AG20443 (cell line): ENCODE measurements at regions not wholly inside any gene's neighbourhood (a gene's known extent, or its start where the extent isn't known, plus 50 kb on each side); places are given as distances from the start of the nearest gene placed in this dataset.
A peak's percentile ranks its signal among the peaks of the same experiment; 100 is the strongest.
"Not testable (repeated sequence)": the region's sequence is repeated elsewhere in the genome, so short reads cannot be mapped to it uniquely, and the experiment has no call there.

Experiments
- DNase-seq: peaks from one replicate; pipeline ENCODE4 v3.0.0; 2012; ENCODE audit warnings: low spot score, mixed read lengths

DNA sequence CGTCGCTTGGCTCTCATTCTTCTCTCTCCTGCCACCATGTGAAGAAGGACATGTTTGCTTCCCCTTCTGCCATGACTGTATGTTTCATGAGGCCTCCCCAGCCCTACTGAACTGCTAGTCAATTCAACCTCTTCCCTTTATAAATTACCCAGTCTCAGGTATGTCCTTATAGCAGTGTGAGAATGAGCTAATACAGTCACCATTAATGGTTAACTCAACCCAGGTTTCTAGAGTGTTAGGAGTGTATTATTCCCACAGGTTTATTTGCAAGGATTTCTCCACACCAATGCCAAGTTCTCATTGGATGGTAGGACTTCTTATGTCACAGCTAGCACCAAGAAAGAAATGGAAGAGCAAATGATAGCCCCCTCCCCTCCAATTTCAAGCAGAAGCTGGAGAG is 71.9 kb downstream of the DYNAP start:
- DNase-seq: no peak

DNA sequence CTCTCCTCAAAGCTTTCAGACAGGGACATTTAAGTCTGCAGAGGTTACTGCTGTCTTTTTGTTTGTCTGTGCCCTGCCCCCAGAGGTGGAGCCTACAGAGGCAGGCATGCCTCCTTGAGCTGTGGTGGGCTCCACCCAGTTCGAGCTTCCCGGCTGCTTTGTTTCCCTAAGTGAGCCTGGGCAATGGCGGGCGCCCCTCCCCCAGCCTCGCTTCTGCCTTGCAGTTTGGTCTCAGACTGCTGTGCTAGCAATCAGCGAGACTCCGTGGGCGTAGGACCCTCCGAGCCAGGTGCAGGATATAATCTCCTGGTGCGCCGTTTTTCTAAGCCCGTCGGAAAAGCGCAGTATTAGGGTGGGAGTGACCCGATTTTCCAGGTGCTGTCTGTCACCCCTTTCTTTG is 78.7 kb downstream of the DYNAP start:
- not testable (repeated sequence) for DNase-seq

- DNase-seq: peak; percentile 23
These were observed 80.3 kb downstream of the DYNAP start for GRCh38 chr18:54671291-54671881.

DNA sequence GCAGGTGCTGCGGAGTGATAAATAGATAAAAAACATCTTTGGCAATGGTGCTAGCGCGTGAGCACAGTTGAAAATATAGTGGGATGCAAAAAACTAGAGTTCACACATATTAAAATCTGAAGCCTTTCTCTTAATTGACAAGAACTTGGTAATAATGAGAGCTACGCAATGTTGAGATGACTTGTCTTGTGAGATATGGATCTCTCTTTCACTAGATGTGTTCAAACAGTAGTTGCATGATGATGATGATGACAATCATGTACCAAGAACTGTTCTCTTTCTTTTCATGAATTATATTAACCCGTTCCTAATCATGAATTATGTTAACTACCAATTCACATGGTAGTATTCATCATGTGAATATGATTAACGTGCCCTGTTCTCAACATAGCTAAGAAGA is 81.1 kb downstream of the DYNAP start:
- no peak for DNase-seq

DNA sequence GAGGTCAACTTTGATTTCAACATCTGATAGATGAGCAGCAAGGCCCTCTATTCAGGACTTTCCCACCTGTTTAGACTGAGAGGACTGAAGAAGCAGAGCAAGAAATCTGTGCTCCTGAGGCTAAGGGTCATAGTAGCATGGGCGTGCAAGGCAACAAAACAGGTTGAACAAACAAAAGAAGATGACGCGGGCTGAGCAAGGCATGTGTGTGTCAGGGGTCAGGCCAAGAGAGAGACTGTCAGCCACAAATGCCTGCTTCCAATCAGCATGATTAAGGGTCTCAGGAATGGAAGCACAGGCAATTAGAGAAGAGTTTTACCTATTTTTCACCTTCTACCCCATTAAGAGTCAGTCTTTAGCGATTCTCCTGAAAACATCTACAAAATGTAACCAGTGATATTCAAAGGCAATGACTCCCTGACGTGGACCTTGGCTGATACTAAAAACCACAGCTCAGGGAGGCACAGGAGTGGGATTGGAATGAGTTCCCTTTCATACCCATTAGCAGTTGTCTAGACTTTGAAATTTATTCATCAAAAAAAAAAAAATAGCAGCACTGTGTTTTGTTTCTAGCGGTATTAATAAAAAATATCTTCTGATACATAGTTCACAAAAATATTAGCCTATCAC is 81.9 kb downstream of the DYNAP start:
- no peak for DNase-seq

DNA sequence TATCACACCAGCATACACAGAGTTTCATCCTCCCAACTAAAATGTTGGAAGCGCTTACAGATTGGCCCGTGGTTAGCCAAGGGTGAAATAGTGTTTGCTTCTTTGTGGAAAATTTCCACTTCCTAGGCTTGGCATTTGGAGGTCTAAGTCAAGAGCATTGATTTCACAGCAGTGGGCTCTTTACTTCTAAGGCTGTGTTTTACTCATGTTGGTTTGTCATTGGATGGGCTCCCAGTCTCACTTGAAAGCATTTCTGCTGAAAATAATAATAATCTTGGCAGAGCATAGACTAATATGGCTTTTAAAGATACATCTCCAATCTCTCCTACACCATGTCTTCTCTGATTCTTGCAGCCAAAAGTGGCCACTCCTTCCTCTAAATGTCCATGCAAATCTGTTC is 82.9 kb downstream of the DYNAP start:
- no peak for DNase-seq

- DNase-seq: no peak
These were observed 84.0 kb downstream of the DYNAP start for GRCh38 chr18:54675076-54675475.

- peak; percentile 79 for DNase-seq
These were observed 88.5 kb downstream of the DYNAP start for GRCh38 chr18:54679318-54680149.

- peak; percentile 23 for DNase-seq
These were observed 93.7 kb downstream of the DYNAP start for GRCh38 chr18:54684784-54685183.

DNA sequence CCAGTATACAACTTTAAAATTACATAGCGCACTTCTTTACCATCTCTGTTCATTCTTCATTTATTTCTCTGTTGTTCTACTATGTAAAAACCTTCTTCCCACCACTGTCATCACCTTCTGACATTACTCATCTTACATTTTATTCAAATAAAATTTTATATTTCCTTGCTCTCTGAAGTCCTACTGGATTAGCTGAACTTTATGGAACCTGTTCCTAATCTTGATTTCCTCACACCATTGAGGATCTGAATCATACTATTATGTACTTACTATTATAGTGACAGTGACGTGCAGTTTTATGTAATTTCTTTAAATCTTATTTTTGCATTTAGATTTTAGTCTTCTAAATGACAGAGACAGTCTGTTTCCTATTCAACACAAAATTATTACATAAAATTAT is 98.3 kb downstream of the DYNAP start:
- no peak for DNase-seq

- no peak for DNase-seq
These were observed 99.2 kb downstream of the DYNAP start for GRCh38 chr18:54690198-54690597.

- no peak for DNase-seq
These were observed 101.4 kb downstream of the DYNAP start for GRCh38 chr18:54692463-54692862.

GRCh38 chr18:54696616-54697293 is 105.7 kb downstream of the DYNAP start:
- DNase-seq: no peak

- DNase-seq: no peak
These were observed 109.5 kb downstream of the DYNAP start for GRCh38 chr18:54700580-54700979.

- DNase-seq: no peak
These were observed 111.6 kb downstream of the DYNAP start for GRCh38 chr18:54702686-54703085.

- DNase-seq: no peak
These were observed 118.0 kb upstream of the RAB27B start for GRCh38 chr18:54710074-54710899.

DNA sequence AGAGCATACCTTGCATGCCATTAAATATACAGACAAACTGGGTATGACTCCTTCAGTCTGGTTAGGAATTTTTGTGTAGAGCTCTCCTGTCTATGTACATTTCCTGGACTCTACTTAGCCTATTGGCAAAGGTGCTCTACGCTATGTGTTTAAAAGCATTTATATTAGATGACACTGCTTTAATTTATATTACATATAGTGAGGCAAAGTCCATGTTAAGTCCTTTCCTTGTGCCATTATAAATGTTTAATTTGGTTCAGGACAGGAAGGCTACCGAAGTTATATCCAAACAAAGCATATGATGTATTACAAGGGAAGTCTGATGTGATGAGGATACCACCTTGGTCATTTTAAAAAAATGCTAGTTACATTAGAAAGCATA is 117.4 kb upstream of the RAB27B start:
- no peak for DNase-seq

GRCh38 chr18:54712306-54712705 is 116.0 kb upstream of the RAB27B start:
- peak; percentile 32 for DNase-seq

- DNase-seq: no peak
These were observed 115.5 kb upstream of the RAB27B start for GRCh38 chr18:54712758-54713157.

- no peak for DNase-seq
These were observed 114.9 kb upstream of the RAB27B start for GRCh38 chr18:54713386-54713785.

- no peak for DNase-seq
These were observed 113.4 kb upstream of the RAB27B start for GRCh38 chr18:54714851-54715250.

DNA sequence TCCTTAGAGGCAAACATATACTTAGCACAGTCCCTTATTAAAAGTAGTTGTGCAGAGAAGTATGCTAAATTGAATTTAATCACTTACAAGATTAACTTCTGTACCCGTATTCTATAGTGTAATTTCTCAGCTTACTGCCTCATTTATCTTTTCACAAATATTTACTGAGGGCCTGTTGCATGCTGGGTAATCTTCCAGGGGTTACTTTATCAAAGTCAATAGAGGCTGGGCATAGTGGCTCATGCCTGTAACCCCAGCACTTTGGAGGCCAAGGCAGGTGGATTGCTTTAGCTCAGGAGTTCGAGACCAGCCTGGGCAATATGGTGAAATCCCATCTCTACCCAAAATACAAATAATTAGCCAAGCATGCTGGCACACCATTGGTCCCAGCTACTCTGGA is 111.7 kb upstream of the RAB27B start:
- no peak for DNase-seq
